GOT3 (cell line): ENCODE measurements at regions not wholly inside any gene's neighbourhood (a gene's known extent, or its start where the extent isn't known, plus 50 kb on each side); places are given as distances from the start of the nearest gene placed in this dataset.

Experiments
- DNase-seq: peaks from one replicate; lab custom pipeline; 2025; ENCODE audit warnings: mixed read lengths; lab: John Stamatoyannopoulos, UW

DNA sequence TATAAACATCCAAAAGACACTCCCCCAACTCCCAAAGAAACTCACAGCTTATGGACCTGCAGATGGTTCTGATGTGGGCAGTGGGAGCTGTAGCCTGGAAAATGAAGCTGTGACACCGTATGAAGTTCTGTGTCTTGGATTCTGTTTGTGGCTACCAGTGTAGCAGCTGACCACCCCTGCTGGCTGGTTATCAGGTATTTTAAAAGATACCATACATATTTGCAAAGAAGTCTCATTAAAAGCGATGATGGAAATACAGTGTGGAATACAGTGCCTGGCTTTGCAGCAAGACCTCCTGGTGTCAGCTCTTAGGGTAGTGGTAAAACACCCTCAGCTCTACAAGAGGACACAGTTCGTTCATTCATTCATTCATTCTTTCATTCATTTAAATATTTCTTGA, 194.3 kb upstream of the PRKCQ start:
- no peak for DNase-seq

GRCh38 chr10:6771331-6771730, 191.3 kb upstream of the PRKCQ start:
- no peak for DNase-seq

GRCh38 chr10:6770846-6771245, 190.8 kb upstream of the PRKCQ start:
- no peak for DNase-seq

GRCh38 chr10:6769704-6770417, 189.8 kb upstream of the PRKCQ start:
- DNase-seq = no peak

DNA sequence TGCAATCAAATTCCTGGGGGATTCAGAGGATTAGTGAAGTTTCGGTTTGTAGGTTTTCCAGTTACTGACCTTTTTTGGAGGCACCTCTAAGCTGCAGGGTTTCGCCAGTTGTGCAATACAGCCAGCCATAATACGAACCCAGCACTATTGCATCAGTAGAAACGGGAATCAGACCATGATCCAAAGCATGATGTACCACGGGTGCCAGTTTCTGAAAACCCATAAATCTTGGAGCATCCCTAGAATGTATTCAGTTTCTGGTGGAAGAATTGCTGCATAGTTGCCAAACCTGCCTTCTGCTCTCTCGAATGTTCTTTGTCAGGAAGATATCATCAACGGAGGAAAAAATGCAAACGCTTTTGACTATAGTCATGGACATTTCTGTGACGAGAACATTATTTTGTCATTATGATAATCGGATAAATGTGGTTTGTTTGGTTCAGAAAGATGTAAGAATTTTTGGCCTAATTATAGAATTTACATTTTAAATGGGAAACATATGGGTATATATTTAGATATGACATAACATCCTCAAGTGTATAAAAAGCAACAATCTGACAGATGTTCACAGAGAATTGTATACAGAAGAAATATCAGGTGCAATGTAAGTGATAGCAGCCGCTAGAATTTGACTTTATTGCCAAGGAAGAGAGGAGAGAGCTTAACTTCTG, 186.2 kb upstream of the PRKCQ start:
- DNase-seq = no peak

DNA sequence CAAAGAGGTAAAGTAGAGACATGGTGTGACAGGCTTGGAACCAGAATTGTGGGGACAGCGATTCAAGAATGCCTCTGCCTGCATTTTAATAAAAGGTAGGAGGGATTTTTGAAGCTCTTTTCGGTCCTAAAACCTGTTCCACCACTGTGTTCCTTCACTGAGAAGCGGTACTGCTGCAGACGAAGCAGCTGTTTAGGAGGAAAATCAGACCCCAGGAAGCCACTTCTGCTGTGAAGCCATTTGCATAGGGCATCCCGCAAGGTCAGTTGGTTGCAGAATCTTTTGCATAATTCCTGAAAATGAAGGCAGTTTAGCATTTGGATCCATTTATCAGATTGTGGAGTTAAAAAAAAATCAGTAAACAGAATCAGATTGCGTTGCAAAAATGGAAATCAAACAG, 183.3 kb upstream of the PRKCQ start:
- no peak for DNase-seq

GRCh38 chr10:6763001-6763400, 182.9 kb upstream of the PRKCQ start:
- DNase-seq = no peak

- no peak for DNase-seq
These were observed 179.9 kb upstream of the PRKCQ start for GRCh38 chr10:6759961-6760360.

DNA sequence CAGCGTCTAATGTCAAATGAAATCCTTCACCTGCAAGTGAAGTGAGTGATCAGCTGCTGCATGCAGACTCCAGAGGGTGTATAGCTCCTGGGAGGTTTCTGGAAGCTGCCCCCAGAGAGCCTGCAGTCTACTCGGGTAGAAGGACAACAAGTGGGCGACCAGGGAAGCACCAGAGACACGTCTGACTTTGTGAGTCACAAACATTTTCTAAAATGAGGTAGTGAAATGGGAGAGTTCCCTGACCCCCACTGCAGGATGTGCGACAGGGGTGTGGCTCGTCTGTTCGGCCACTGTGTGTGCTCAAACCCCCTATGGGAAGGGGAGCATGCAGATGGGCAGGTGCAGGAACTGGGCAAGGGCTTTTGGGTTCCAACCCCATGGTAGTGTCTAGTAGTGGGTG, 177.1 kb upstream of the PRKCQ start:
- DNase-seq = no peak

DNA sequence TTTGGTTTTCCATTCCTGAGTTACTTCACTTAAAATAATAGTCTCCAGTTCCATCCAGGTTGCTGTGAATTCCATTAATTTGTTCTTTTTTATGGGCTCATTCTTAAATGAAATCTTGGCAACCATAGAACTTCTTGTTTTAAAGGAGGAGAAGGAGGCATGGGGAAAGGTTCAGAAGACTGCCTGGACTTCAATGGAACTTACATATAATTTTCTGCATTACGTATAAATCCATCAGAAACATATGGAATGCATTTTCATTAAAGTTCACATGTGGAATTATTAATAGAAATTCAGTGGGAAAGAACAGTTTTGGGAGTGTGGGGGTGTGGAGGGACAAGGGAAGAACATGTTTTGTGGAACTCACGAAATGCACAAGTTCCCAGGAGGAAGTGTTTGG, 176.6 kb upstream of the PRKCQ start:
- DNase-seq = no peak

DNA sequence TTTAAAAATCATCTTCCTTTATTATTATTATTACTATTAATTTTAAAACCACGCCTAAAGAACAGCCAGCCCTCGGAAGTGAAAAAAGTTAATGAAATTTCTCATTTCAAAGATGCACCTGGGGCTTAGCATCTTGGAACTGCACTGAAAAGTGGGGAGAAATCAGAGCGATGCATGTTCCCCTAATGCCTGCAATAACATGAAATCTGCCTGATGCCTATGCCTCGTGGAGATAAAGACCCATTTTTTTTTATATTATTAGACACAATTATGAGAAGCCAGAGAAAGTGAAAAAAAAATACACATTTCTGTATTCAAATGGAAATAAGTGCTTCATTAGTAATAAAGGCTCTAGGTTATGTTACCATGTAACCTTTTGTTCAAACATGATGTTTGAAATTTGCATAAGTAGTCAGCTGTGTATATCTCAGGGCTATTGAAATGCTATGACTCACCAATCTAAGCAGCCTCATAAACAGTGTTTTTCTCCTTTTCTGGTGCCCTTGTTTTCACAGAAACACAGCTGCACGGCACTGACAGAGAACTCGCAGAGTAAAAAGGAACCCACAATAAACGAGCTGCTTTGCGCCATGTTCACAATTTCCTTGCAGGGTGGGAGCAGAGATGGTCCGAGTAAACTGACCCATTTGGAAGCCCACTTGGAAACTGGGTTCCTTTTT, 175.8 kb upstream of the PRKCQ start:
- DNase-seq = no peak

DNA sequence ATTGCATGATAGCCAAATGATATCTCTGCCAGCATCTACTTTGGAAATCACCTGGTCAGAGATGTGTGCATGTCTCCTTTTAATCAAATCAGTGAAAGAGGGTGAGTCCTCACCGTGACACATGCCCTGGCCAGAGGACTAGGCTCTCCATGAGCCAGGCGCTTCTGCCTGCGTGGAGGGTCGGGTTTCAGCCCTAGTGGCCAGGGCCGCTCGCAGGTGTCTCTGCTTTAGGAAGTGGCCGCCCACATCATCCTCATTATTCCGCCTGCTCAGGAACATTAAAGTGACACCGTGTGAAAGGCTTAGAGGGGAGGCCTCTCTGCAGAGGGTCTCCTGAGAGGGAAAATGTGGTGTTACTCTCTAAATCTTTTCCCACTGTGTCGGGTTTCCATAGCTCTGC, 173.6 kb upstream of the PRKCQ start:
- no peak for DNase-seq

DNA sequence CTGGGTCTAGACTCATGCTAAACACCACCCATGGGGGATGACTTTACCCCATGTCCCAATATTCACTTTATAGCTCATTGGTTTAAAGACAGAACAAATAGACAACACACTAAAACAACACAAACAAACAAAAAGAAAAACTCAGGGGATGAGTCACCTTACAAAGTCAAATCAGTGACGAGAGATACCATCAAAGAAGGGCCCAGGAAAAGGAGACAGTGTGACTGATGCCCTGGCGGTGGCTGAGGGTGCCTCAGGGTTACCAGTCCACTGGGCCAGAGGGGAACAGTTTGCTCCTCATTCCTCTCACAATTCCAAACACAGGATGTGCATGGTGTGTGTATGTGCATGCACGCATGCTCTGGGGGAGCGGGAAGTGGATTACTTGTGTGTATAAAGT, 171.3 kb upstream of the PRKCQ start:
- no peak for DNase-seq

GRCh38 chr10:6748981-6749635, 169.0 kb upstream of the PRKCQ start:
- DNase-seq = no peak

DNA sequence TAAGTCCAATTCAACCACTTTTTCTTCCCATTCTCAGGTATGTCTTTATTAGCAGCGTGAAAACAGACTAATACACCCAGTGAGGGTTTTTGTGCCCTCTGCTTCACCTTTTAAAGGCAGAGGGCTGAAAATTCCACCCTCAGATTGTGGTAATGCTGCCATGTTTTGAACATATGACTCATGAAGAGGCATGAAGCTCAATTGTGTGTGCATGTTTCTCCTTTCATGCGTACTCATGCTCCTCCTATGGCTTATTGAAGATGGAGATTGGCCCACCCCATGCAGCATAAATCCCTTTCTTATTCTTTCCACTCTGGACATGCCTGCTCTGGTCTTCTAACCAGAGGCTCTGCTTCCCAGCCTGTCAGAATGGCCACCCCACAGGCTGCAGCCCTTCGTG, 168.0 kb upstream of the PRKCQ start:
- no peak for DNase-seq

GRCh38 chr10:6746782-6747181, 166.7 kb upstream of the PRKCQ start:
- DNase-seq = no peak

DNA sequence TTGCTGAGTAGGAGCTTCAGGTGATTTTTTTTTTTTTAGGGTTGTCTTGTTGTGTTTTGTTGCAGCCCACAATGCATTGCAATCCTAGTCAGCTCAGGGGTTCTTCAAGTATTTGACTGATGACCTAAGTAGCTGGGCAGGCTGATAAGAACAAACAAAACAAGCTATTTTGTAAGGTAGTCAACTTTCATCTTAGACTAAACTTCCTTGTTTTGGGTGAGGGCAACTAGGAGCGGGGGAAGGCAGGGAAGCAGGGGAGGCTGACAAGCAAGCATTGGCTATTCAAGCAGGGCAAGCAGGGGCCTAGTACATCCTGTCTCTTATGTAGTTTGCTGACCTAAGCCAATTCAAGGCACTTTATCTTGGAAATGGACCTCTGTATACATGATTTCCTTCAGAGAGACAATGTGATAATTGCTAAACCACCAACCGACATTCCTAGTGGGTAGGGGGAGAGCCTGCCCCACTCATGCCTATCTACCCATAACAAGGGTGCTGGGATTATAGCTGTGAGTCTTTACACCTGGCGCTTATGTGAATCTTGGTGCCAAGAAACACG, 163.3 kb upstream of the PRKCQ start:
- DNase-seq = no peak

- DNase-seq = no peak
These were observed 161.5 kb upstream of the PRKCQ start for GRCh38 chr10:6741541-6741941.

- no peak for DNase-seq
These were observed 159.6 kb upstream of the PRKCQ start for GRCh38 chr10:6739530-6740174.

GRCh38 chr10:6738112-6738768, 158.2 kb upstream of the PRKCQ start:
- no peak for DNase-seq

- no peak for DNase-seq
These were observed 157.7 kb upstream of the PRKCQ start for GRCh38 chr10:6737758-6738111.
